ENCODE measurements at regions not wholly inside any gene's neighbourhood (a gene's known extent, or its start where the extent isn't known, plus 50 kb on each side); places are given as distances from the start of the nearest gene placed in this dataset.

DNA sequence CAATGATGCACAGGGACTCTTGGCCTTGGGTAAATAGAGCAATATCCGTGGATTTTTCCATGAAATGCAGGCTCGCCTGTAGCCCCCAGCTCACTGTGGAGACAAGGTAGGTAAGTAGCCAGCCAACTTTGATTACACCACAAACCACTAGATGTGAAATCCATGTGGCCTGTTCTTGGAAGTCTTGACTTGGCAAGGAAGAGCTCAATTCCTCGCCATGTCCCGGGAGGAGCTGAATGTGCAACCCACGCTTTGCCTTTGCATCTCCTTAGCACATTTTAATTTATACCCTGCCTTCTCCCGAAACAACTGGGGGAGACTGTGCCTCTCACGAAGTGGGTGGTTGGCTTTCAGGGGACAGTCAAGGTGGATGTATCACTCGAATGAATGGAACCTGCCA is 347.7 kb upstream of the MKI67 start:
- H3K9ac ChIP-seq (ENCODE audit: low read length): no peak overlapping the region
- no peak overlapping the region for H3K27ac ChIP-seq (ENCODE audit: low read depth, low read length, poor library complexity, severe bottlenecking)
- no peak for TF ChIP-seq EZH2 (IDR thresholded peaks at IDR 0.05; ENCODE audit: borderline replicate concordance, low read length)
- TF ChIP-seq, protein P1, sequence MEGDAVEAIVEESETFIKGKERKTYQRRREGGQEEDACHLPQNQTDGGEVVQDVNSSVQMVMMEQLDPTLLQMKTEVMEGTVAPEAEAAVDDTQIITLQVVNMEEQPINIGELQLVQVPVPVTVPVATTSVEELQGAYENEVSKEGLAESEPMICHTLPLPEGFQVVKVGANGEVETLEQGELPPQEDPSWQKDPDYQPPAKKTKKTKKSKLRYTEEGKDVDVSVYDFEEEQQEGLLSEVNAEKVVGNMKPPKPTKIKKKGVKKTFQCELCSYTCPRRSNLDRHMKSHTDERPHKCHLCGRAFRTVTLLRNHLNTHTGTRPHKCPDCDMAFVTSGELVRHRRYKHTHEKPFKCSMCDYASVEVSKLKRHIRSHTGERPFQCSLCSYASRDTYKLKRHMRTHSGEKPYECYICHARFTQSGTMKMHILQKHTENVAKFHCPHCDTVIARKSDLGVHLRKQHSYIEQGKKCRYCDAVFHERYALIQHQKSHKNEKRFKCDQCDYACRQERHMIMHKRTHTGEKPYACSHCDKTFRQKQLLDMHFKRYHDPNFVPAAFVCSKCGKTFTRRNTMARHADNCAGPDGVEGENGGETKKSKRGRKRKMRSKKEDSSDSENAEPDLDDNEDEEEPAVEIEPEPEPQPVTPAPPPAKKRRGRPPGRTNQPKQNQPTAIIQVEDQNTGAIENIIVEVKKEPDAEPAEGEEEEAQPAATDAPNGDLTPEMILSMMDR (IDR thresholded peaks at IDR 0.05; ENCODE audit: low read length): no peak
- no peaks in the 10 kb centered on the region for H3K9me2 ChIP-seq (ENCODE audit: low read depth, low read length)
- H3K27me3 ChIP-seq (ENCODE audit: insufficient read depth, low read length): no peaks in the 10 kb centered on the region
- H3K9me3 ChIP-seq (ENCODE audit: low read length): no peaks in the 10 kb centered on the region
- H2AFZ ChIP-seq (ENCODE audit: low read length): no peak overlapping the region
- no peaks in the 10 kb centered on the region for H3K4me1 ChIP-seq (ENCODE audit: insufficient read depth, low read length, severe bottlenecking)
- no peaks in the 10 kb centered on the region for H3K79me2 ChIP-seq (ENCODE audit: insufficient read depth, low read length)
- no peaks in the 10 kb centered on the region for H3K36me3 ChIP-seq (ENCODE audit: insufficient read depth, low read length)
- H3K4me2 ChIP-seq (ENCODE audit: low read length): no peak overlapping the region
- no peaks in the 10 kb centered on the region for H3F3A ChIP-seq (ENCODE audit: insufficient read depth, low read length)
- H3K4me3 ChIP-seq (ENCODE audit: low read depth, low read length, poor library complexity, severe bottlenecking): no peak overlapping the region
- no peaks in the 10 kb centered on the region for H4K20me1 ChIP-seq (ENCODE audit: insufficient read depth, low read length)

DNA sequence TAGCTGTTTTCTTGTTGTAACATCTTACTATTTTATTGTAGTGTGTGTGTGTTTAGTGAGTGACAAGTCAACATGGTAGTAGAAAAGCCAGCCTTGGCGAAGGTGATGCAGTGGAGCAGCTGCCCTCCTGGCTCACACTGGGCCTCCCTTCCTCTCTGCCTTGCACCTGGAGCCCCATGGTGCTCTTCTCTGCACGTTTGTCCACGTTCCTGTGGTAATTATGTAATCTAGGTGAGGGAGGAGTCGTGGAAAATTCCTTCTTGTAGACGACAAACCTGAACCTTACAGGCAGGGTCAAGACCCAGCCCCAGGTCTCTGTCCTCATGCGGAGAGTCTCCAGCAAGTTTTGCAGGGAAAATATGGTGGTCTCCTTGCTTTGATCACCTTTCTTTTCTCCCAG is 348.3 kb upstream of the MKI67 start:
- H3F3A ChIP-seq (ENCODE audit: insufficient read depth, low read length): no peaks in the 10 kb centered on the region
- no peaks in the 10 kb centered on the region for H3K27me3 ChIP-seq (ENCODE audit: insufficient read depth, low read length)
- no peaks in the 10 kb centered on the region for H3K36me3 ChIP-seq (ENCODE audit: insufficient read depth, low read length)
- H3K4me2 ChIP-seq (ENCODE audit: low read length): no peak overlapping the region
- H3K27ac ChIP-seq (ENCODE audit: low read depth, low read length, poor library complexity, severe bottlenecking): no peak overlapping the region
- no peaks in the 10 kb centered on the region for H3K9me2 ChIP-seq (ENCODE audit: low read depth, low read length)
- H3K4me3 ChIP-seq (ENCODE audit: low read depth, low read length, poor library complexity, severe bottlenecking): no peak overlapping the region
- no peak overlapping the region for H2AFZ ChIP-seq (ENCODE audit: low read length)
- H4K20me1 ChIP-seq (ENCODE audit: insufficient read depth, low read length): no peaks in the 10 kb centered on the region
- no peaks in the 10 kb centered on the region for H3K9me3 ChIP-seq (ENCODE audit: low read length)
- no peaks in the 10 kb centered on the region for H3K4me1 ChIP-seq (ENCODE audit: insufficient read depth, low read length, severe bottlenecking)
- no peaks in the 10 kb centered on the region for H3K79me2 ChIP-seq (ENCODE audit: insufficient read depth, low read length)
- TF ChIP-seq, protein P1 (IDR thresholded peaks at IDR 0.05; ENCODE audit: low read length): no peak
- no peak for TF ChIP-seq EZH2 (IDR thresholded peaks at IDR 0.05; ENCODE audit: borderline replicate concordance, low read length)
- H3K9ac ChIP-seq (ENCODE audit: low read length): no peak overlapping the region

DNA sequence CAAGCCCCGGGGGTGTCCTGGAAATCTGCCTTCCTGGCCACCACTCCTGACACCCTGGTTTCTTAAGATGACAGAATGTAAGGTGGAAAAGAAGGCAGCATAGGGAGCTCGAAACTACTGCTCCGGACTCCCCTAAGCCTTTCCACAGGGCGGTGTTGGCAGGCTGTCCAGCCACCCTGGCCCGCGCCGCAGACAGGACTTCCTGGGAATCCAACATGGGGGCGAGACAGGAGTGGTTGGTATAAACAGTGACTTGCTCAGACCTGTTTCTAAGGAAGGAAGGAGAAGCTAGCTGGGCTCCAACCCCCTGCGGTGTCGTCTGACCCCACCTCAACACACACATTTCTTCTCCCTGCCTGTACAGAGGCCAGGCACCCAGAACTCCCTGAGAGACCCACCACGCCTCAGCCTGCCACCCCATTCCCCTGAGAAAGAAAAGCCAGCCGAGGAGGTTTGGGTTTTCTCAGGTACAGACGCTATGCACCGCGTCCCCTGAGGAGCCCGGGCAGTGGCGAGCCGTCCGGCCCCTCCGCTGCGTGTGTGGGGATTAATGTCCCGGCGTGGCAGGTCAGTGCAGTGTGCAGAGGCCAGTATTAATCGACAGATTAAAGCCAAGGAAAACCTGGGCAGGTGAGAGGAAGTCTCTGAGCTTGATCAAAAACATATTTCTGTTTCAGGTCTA is 349.6 kb upstream of the MKI67 start:
- Histone ChIP-seq H3K4me2 (ENCODE audit: low read length) (no peak overlapping the region), H3K9me3 (ENCODE audit: low read length) (no peaks in the 10 kb centered on the region), H3K79me2 (ENCODE audit: insufficient read depth, low read length) (no peaks in the 10 kb centered on the region), H3K9me2 (ENCODE audit: low read depth, low read length) (no peaks in the 10 kb centered on the region), H3K9ac (ENCODE audit: low read length) (no peak overlapping the region), H3K36me3 (ENCODE audit: insufficient read depth, low read length) (no peaks in the 10 kb centered on the region), H4K20me1 (ENCODE audit: insufficient read depth, low read length) (no peaks in the 10 kb centered on the region), H3K27me3 (ENCODE audit: insufficient read depth, low read length) (no peaks in the 10 kb centered on the region), H3K4me3 (ENCODE audit: low read depth, low read length, poor library complexity, severe bottlenecking) (no peak overlapping the region), H3K4me1 (ENCODE audit: insufficient read depth, low read length, severe bottlenecking) (no peaks in the 10 kb centered on the region), H3K27ac (ENCODE audit: low read depth, low read length, poor library complexity, severe bottlenecking) (no peak overlapping the region), H2AFZ (ENCODE audit: low read length) (no peak overlapping the region), H3F3A (ENCODE audit: insufficient read depth, low read length) (no peaks in the 10 kb centered on the region)
- TF ChIP-seq, protein P1 (IDR thresholded peaks at IDR 0.05; ENCODE audit: low read length): no peak
- no peak for TF ChIP-seq EZH2 (IDR thresholded peaks at IDR 0.05; ENCODE audit: borderline replicate concordance, low read length)
